ENCODE measurements at regions not wholly inside any gene's neighbourhood (a gene's known extent, or its start where the extent isn't known, plus 50 kb on each side); places are given as distances from the start of the nearest gene placed in this dataset.

- TF ChIP-seq CTCF (IDR thresholded peaks at IDR 0.05; ENCODE audit: borderline replicate concordance, extremely low read depth, low read length, poor library complexity, severe bottlenecking) (no peak), EZH2 (IDR thresholded peaks at IDR 0.05; ENCODE audit: borderline replicate concordance, low read depth, low read length, severe bottlenecking) (no peak)
Observed at GRCh38 chr3:105094588-105094987, 272.1 kb upstream of the ALCAM start.
